Stimulated activated naive CD8-positive, alpha-beta T cell treated with anti-CD3 and anti-CD28 coated beads, Interleukin-15, Interleukin-2, amounts not matched to agents 100 U/mL and 50 U/mL, for 24 hours (primary cell): ENCODE measurements at regions not wholly inside any gene's neighbourhood (a gene's known extent, or its start where the extent isn't known, plus 50 kb on each side); places are given as distances from the start of the nearest gene placed in this dataset.

Source experiments
- ATAC-seq: fragments of 150-1000 bp; cut with Tn5 transposase; one replicate; pipeline ENCODE4 v1.10.0; 2021
- DNase-seq: peaks from one replicate; pipeline ENCODE4 v3.0.0; 2021

DNA sequence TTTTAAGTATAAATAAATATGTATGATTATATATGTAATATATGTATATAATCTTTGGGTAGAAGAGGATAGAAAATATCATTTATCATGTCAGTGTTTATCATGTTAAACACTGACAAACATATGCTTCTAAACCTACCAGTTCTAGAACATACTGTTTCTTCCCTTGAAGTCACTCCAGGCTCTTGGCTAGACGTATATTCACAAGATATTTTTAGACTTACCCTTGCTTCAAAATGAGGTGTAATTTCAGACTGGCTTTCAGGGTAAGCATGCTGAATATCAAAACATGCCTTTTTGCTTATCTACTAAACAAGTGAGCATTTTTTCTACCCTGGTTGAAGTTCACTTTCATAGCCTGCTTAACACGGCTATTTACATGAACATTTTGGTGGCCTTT lies 642.4 kb upstream of the PKDCC start:
- no peak for DNase-seq
- no peak for ATAC-seq

DNA sequence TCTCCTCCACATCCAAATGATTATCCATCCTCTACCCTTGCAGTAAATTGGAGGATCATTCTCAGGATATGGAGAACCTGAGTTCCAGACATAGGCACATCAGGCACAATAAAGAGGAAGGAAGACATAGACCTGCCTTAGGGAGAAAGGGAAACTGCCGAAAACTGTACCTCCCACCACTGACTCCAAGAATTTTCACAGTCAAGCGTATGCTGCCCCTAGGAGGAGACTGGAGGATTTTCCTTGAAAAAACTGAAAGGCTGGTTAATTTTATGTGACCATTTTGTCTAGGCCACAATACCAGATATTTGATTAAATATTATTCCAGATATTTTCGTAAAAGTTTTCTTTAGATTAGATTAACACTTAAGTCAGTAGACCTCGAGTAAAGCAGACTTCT lies 638.5 kb upstream of the PKDCC start:
- ATAC-seq = no peak
- no peak for DNase-seq

DNA sequence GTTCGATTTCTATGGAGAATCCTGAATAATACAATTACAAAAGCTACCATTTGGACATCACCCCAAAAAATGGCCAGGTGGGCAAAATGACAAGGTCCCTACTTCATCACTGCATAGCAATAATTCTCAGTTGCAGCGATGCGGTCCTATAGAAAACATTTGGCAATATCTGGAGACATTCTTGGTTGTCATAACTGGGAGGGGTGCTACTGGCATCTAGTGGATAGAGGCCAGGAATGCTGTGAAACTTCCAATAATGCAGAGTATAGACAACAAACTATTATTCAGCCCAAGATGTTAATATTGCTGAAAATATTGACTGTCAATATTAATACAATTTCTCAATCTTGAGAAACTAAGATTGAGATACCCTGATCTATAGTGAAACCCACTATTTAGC lies 637.8 kb upstream of the PKDCC start:
- no peak for DNase-seq
- no peak for ATAC-seq

DNA sequence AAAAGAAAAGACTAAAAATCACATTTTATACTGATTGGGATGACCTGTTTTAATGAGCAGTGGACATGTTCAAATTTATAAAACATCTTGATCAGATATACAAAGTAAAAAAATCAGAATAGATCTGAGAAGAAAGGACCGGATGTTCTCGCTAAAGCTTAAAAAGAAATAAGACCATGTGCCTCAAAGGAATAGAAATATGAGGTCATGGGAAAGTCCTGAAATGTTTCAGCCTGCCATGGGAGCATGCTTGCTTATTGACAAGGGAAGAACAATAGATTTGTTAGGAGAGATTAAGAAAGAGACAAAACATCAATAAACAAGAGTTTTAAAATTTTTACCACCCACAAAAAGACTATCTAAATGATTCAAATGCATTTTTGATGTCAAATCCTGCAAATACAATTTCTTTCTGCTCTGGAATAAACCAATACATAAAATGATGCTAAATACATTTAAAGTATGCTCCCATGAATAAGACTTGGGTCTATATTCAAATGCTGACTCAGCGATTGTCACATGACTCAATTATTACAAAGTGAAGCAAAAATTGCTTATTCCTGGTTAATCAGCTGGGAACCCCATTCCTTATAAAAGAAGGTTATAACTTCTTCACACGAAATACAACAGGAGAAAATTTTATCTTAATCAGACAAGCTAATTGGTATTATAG lies 633.9 kb upstream of the PKDCC start:
- DNase-seq (no peak), ATAC-seq (no peak)

DNA sequence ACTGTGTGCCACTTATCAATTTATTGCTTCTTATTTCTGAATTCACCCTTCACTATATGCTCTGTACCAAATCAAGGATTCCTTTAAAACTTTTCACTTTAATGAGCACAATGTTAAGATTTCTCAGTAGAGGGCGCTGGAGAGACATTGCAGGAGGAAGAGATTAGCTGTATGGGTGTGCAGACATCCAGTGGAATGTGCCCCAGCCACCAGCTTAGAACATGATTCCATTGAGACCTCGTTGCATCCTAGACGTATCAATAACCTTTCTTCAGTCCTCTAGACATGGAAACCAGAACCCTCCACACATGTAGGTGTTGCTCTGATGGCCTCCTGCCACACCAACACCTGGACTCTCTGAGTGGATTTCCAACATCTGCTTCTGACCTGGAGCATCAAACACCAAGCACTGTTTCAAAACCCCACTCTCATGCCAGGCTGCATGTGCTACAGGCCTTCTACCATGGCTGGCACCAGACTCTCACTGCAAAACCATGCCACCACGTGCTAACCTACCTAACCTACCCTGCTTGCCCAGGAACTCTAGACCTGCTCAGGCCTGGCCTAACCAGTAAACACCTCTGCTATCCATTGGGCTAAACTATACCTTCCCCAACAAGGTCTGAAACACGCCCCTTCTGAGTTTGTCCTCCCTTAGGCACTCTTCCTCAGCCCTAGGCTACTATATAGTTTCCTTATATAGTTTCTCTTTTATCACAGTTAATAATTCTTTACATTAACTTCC lies 633.2 kb upstream of the PKDCC start:
- no peak for DNase-seq
- no peak for ATAC-seq

DNA sequence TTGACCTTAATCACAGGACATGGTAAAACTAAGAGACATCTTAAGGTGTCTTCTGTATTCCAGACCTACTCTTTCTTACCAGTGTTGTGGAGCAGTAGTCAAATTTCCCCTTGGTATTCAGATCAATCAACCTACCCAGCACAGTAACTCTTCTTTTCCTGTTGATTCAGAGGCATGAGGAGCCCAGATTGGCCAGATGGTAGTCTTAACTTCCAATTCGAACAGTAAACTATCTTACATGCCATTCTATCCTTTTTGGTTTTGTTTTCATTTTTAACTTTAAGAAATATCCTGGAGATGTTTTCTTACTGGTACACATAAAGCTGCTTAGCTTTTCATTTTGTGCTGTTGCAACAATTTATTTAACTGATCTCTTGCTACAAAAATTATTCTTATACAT lies 630.3 kb upstream of the PKDCC start:
- ATAC-seq (no peak), DNase-seq (no peak)

DNA sequence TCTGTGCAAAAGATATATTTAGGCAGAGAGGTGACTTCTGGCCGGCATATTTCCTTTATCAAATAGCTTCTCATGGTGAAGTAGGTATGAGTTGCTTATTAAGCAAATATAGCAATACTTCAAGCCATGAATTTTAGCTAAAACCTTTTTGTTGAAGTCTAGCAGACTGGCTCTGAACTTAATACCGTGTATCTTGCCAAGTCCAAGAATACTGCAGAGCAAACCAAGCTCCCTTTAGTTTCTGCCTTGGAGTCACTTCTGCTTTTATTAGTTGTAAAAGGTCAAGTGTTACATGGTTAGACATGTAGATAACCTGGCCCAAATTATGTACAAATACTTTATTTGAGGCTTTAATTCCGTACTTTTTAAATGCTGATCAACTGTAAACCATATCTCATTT lies 627.6 kb upstream of the PKDCC start:
- ATAC-seq (no peak), DNase-seq (no peak)

DNA sequence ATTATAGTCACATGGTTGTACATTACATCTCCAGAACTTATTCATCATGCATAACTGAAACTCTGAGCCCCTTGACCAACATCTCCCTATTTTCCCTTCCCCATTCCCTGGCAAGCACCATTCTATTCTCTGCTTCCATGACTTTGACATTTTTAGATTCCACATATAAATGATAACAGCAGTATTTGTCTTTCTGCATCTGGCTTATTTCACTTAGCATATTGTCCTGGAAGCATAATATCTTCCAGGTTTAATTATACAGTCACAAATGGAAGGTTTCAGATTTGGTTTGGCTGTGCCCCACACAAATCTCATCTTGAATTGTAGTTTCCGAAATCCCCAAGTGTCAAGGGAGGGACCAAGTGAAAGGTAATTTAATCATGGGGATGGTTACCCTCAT lies 626.9 kb upstream of the PKDCC start:
- DNase-seq (no peak), ATAC-seq (no peak)

DNA sequence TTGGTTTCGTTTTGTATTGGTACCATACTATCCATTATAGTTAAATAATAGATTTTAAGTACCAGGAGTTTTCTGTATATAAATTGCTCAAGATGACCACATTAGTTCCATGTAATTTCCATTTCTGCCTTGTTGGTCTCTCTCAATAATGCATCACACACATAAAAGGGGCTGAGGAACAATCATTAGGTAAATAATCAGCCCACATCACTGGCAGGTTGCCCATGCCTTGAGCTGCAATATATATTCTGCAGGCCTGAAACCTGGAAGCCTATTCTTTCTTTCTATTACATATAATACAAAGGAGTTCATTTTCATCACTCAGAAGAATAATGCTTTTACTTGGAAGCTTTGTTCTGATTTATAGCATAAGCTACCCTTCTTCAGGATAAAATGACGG lies 616.1 kb upstream of the PKDCC start:
- no peak for DNase-seq
- no peak for ATAC-seq

DNA sequence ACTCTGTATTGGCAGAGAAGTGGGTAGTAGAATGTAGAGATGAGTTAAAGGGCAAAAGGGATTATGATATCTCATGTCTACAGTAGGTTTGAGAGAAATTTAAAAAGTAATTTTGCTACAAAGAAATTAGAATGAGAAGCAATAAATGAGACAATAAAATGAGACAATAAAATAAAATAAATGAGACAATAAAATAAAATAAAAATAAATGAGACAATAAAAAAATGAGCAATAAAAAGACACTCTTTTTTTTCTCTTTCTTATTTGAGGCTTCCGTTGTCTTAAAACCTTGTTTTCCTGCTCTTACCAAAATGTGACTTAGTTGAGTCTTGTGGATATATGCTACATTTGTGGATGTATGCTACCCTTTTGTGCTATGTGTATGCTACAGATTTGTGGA lies 615.4 kb upstream of the PKDCC start:
- ATAC-seq = no peak
- DNase-seq = no peak

DNA sequence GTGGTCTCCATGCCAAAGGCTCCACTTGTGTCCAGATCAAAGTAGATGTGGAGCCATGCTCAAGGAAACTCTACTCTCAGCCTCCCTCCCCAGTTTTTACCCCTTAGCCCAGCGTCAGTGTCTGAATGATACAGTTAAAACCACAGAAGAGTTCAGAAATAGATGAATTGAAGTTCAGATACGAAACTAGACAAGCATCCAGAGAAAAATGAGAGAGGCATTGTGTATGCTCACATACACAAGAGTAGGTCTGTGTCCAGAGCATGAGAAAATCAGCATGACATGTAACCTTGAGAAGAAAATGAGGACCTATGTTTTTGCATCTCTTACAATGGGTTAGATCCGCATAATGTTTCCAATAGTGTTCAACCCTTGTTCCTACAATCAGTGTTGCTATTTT lies 612.8 kb upstream of the PKDCC start:
- DNase-seq (no peak), ATAC-seq (no peak)

DNA sequence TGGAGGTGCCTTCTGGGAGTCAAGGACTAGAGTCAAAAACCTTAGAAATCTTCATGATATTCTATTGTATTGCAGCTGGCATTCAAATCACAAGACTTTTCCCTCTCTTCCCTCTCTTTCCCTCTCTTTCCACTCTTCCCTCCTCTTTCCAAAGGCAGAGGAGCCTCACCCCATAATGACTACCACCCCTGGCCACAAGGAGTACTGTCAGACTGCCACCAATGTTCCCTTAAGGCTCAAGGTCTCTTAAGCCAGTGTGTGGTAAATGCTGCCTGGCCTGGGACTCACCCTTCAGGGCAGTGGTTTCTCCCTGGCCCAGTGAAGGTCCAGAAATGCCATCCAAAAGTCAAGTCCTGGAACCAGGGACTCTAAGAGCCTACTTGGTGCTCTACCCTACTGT lies 605.9 kb upstream of the PKDCC start:
- no peak for DNase-seq
- ATAC-seq = no peak

DNA sequence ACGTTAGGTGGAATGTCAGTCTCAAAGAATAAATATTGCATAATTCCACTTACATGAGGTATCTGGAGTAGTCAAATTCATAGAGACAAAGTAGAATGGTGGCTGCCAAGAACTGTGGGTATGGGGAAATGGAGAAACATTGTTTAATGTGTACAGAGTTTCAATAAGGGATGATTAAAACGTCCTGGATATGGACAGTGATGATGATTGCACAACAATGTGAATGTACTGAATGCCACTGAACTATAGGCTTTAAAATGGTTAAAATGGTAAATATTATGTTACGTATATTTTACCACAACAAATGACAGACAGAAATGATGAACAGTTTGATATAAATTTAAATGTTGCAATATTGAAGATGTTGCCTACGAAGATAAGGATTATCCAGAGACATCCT lies 602.0 kb upstream of the PKDCC start:
- ATAC-seq (no peak), DNase-seq (no peak)

DNA sequence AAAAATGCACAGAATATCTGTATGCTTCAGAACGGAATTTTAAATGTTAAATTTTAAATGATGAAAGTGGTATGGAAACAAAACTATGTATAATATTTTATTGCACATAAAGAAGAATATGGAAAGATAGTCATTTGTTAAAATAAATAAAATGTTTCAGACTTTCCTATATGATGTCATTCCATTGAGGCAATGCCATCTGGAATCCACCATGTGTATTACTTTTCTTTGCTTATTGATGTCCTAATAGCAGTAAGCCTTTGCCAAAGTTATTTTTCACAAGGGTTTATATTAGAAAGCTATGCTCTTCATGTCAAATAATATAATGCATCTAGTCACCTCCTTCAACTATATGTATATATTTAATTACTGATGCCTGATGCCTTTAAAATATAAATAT lies 601.6 kb upstream of the PKDCC start:
- no peak for DNase-seq
- ATAC-seq = no peak

DNA sequence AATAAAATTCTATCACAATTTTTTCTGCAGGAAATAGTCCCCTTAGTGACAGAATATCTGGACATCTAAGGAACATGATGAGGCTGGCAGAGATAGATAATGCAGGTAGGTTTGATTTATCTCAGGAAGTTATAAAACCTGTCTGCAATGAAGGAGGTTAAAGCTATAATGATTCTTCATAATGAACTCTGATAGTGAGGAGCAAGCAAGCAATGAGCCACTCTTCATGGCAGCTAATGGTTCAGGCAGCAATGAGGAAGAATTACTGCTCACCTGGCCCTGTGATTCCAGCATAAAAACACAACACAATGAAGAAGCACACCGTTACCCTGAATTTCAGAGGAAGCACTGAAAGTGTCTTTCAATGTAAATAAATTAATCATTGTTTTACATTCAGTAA lies 599.6 kb upstream of the PKDCC start:
- ATAC-seq = no peak
- no peak for DNase-seq

DNA sequence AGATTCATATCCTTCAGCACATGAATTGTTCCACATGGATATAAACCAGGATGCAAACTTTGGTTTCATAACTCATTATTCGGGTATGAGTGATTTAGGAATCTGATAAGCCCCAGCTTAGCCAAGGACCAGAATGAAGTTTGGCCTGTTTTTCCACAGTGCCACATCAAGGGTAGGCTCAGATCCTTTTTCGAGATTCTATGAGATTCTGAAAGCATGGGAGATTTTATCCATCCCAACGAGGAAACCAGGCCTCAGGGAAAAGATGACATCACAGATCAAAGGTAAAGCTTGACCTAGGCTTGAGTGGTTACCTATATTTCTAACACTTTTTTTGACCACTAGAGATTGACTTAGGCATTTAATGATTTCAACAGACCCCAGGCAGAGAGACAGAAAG lies 590.8 kb upstream of the PKDCC start:
- ATAC-seq (no peak), DNase-seq (no peak)

DNA sequence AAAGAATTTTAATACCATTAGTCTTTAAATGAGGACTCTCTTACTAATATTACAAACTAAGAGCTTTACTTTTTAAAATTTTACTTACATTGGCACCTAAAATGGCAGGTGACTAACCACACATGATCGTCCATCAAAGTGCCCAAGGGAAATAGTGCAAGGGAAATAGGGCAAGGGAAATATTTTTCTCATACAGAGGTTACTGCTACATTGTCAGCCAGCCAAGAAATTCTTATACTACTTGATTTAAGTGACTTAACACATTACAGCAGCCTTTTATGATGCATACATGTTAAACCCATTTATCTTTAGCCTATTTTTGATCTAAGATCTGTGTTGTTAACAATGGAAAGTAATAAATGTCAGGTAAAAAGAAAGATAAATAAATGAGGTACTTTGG lies 587.2 kb upstream of the PKDCC start:
- ATAC-seq (no peak), DNase-seq (no peak)

DNA sequence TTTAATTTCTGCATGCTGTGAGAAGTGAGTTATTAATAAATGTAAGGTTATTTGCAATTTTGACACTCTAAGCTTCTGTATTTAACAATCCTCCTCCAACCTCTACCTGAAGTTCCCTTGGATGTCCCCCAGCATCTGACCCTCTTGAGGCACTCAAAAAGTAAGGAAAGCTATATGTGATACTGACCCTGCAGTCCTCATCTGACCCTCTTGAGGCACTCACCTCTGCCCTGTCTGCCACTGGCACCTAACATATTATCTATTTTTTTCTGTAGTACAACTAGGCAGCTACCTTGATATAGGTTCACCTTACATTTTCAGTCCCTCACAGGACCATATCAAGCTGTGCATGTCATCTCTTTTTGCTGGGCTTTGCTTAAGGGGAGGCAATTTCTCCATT lies 583.4 kb upstream of the PKDCC start:
- DNase-seq (no peak), ATAC-seq (no peak)

DNA sequence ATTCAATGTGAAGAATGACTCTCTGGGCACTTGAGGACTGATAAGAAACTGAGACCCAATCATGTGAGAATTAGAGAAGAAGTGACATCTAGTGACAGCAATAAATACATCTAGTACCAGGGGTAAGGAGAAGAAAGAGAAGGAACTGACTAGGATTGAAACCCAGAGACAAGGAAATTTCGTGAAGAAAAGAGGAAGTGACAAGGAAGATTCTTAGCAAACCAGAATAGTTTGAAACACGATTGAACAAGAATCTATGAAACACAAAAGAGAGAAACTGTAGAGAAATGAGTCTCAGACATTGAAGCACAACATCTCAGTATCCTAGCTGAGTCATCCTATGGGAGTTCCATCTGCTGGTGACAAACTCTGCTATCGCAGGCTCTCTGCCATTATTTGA lies 571.9 kb upstream of the PKDCC start:
- no peak for ATAC-seq
- no peak for DNase-seq

DNA sequence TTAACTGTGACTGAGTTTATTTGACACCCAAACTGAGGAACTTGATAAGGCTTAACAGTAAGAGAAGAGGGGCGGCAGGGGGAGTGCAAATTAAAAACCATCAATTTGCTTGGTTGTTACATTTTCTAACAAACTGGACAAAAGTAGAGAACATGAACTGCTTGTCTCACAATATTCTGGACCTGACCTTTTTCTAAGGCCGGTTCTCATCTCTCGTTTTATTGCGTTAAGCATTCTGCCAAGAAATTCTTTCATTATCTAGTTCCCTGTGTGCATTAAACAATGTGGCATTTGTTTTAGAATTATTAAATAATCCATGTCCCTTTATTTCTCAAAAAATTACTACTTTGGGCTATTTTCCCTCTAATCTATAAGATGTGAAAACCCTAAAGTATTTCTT lies 565.2 kb upstream of the PKDCC start:
- DNase-seq = no peak
- no peak for ATAC-seq

DNA sequence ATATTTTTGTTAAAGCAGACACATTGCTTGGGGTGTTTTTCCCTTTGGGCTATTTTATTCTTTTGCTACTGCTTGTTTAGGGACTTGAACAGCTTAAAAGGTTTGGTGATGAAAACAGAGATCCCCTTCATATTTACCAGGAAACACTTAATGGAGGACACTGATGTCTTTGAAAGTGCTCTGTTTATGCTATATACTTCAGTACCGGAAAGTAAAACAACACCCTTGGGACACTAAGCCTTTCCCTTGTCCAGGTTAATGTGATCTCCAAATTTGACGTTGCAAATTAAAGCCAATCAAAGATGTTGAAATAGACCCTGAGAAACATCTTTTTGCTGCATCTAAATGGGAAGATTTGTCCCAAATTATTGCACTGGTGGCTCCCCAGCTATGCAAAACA lies 564.6 kb upstream of the PKDCC start:
- ATAC-seq (no peak), DNase-seq (no peak)

DNA sequence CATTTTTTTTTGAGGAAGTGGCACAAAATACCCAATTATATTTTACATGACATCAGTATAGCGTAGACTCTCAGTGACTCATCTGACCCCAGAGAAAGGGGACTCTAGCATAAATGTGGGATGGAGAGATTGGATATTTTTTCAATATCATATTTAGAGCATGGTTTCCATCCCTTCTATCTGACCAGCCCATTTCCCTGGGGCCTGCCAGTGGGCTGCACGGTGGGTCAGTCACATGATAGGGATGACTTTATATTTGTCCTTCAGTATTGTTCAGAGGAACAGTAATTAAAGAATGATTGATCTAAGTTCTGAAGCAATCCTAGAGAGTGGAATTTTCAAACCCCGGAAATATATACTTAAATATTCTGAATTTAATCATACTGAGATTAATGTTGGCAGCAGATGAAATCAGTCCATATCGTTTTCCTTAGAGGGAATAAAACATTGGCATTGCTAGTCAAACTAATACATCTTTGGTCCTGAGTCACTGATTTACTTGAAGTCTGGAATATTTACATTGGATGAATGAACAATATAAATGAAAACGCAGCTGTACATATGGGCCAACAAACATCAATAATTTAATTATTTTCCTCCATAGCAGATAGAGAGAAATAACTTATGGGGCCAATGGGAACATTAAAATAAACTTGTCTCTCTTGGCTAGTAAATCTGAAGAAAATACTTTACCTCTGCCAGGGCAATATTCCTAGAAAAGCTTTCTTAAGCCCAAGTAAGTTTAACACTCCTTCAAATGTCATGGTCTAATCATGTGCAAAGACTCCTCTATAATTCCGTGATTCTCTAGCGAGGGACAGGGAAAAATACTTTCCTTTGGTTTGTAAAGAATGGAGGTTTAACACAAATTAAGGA lies 563.6 kb upstream of the PKDCC start:
- ATAC-seq = no peak
- no peak for DNase-seq

DNA sequence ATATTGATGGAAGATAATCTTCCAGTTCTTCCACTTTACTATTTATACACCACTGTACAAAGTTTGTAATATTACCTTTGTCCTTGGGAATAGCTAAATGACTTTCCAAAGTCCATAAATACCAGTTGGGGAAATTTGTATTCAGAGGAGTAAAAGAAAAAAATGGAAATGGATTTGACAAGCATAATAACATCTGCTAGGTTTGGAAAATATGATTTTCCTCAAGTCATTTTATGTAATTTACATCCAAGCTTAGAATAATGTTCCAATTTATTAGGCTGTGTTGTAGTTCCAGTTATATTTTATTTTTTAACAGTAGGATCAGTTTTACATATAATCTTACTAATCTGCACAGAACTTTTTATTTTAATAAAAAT lies 563.0 kb upstream of the PKDCC start:
- DNase-seq = no peak
- no peak for ATAC-seq

DNA sequence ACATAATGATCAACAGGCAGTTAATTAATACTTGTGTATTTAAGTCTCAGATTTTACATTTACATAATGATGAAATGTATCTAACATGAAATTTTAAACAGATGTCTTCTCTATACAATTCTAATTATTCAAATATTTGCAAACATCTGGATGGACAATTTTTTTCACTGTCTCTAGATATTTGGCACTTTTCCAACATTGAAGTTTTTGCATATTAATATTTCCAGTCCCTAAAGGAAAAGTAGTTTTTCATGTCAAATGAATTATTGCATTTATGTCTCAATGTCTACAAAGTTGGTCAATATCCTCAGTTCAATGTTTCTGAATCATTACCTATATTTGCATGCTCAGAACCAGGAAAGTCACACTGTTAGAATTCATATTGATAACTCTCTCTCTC lies 560.9 kb upstream of the PKDCC start:
- no peak for ATAC-seq
- DNase-seq = no peak
